Suprapubic skin (tissue), 4 donors: ENCODE measurements at regions not wholly inside any gene's neighbourhood (a gene's known extent, or its start where the extent isn't known, plus 50 kb on each side); places are given as distances from the start of the nearest gene placed in this dataset.

Experiments
- DNase-seq, 2 donors: peaks; one replicate each; pipeline ENCODE4 v3.0.0-alpha.2; 2019; ENCODE audit warnings: low spot score in 2 of 2
- H3K27ac ChIP-seq: fragments of 200-600 bp; sonication (generic); one replicate; pipeline ENCODE4 v1.5.1; 2019
- H3K27me3 ChIP-seq: fragments of 200-600 bp; sonication (generic); one replicate; pipeline ENCODE4 v1.5.1; 2019
- H3K36me3 ChIP-seq: fragments of 200-600 bp; sonication (generic); one replicate; pipeline ENCODE4 v1.5.1; 2019
- H3K4me1 ChIP-seq: fragments of 200-600 bp; sonication (generic); one replicate; pipeline ENCODE4 v1.5.1; 2019
- H3K4me3 ChIP-seq: fragments of 200-600 bp; sonication (generic); one replicate; pipeline ENCODE4 v1.5.1; 2019; ENCODE audit warnings: mild to moderate bottlenecking
- H3K9me3 ChIP-seq: fragments of 200-600 bp; sonication (generic); one replicate; pipeline ENCODE4 v1.5.1; 2019
- CTCF ChIP-seq, 2 donors: fragments of 200-600 bp in 1 of 2; fragments of 450-650 bp in 1 of 2; sonication (generic) in 1 of 2; IDR thresholded peaks; one replicate each; pipeline ENCODE4 v1.5.1; 2016 to 2019; ENCODE audit warnings: antibody characterized with exemption in 2 of 2, mild to moderate bottlenecking in 1 of 2, moderate library complexity in 1 of 2
- EP300 ChIP-seq: sonication (generic); formaldehyde crosslinking; IDR thresholded peaks from one replicate; pipeline ENCODE4 v1.6.1; 2017; ENCODE audit warnings: antibody characterized with exemption
- POLR2A ChIP-seq, 2 donors: fragments of 450-650 bp; IDR thresholded peaks; one replicate each; pipeline ENCODE4 v1.6.1; 2017; ENCODE audit warnings: antibody characterized with exemption in 2 of 2, mild to moderate bottlenecking in 2 of 2, moderate library complexity in 2 of 2
- POLR2AphosphoS5 ChIP-seq, 3 donors: sonication (generic); formaldehyde crosslinking; IDR thresholded peaks; one replicate each; pipeline ENCODE4 v1.6.1; 2017; ENCODE audit warnings: antibody characterized with exemption in 3 of 3
- WGBS: methylation state at CpG from one replicate; pipeline ENCODE4 v1.1.5; 2018; 5-methylcytosine and 5-hydroxymethylcytosine counted together

GRCh38 chr14:62614122-62614521 is 431.1 kb downstream of the KCNH5 start:
- DNase-seq = no peak
- H3K9me3 ChIP-seq = no peaks in the 10 kb centered on the region
- no peak for TF ChIP-seq POLR2A (IDR thresholded peaks at IDR 0.05)
- no peak for TF ChIP-seq CTCF (IDR thresholded peaks at IDR 0.05)
- TF ChIP-seq POLR2AphosphoS5 (IDR thresholded peaks at IDR 0.05) = no peak
- no peak for TF ChIP-seq EP300
- no peak overlapping the region for H3K27ac ChIP-seq
- H3K27me3 ChIP-seq = no peaks in the 10 kb centered on the region
- 5% methylated on average over 3 of the region's 3 CpGs for WGBS
- no peak overlapping the region for H3K4me3 ChIP-seq
- no peaks in the 10 kb centered on the region for H3K4me1 ChIP-seq
- H3K36me3 ChIP-seq = no peaks in the 10 kb centered on the region

GRCh38 chr14:62616668-62617067 is 428.6 kb downstream of the KCNH5 start:
- Histone ChIP-seq H3K4me1 (no peaks in the 10 kb centered on the region), H3K27me3 (no peaks in the 10 kb centered on the region), H3K9me3 (no peaks in the 10 kb centered on the region), H3K36me3 (no peaks in the 10 kb centered on the region), H3K4me3 (no peak overlapping the region), H3K27ac (no peak overlapping the region)
- no peak for DNase-seq
- TF ChIP-seq EP300 (no peak), POLR2AphosphoS5 (IDR thresholded peaks at IDR 0.05) (no peak), POLR2A (IDR thresholded peaks at IDR 0.05) (no peak), CTCF (IDR thresholded peaks at IDR 0.05) (no peak)
- 79% methylated on average over 4 of the region's 4 CpGs for WGBS

GRCh38 chr14:62626416-62626815 is 418.8 kb downstream of the KCNH5 start:
- H3K27me3 ChIP-seq = no peaks in the 10 kb centered on the region
- 75% methylated on average over 5 of the region's 5 CpGs for WGBS
- no peaks in the 10 kb centered on the region for H3K9me3 ChIP-seq
- no peak overlapping the region for H3K4me3 ChIP-seq
- no peaks in the 10 kb centered on the region for H3K4me1 ChIP-seq
- no peak for DNase-seq
- no peaks in the 10 kb centered on the region for H3K36me3 ChIP-seq
- H3K27ac ChIP-seq = no peak overlapping the region
- TF ChIP-seq POLR2A (IDR thresholded peaks at IDR 0.05) = no peak

DNA sequence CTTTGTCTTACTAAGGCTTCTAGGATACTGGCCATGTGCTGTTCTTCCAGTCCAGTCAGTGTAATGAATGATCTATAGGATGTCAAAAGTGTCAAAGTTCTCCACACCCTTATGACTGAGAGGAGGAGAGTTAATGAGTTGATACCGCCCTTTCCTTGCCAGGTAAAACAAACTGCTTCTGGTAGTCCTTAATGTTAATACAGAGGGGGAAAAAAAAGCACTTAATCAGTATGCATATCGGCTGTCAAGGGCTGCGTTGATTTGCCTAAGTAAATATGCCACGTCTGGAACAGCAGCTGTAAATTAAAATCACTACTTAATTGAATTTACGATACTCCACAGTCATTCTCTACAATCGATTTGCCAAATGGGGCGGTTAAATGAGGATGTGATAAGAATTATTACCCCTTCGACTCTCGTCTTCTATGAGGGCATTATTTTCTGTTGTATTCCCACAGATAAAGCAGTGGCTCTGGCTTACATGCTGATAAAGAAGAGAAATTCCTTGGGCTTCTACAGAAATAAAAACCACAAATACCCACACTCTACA is 416.0 kb downstream of the KCNH5 start:
- Histone ChIP-seq H3K27ac (no peak overlapping the region), H3K4me1 (no peaks in the 10 kb centered on the region), H3K4me3 (no peak overlapping the region), H3K36me3 (no peaks in the 10 kb centered on the region), H3K27me3 (no peaks in the 10 kb centered on the region), H3K9me3 (no peaks in the 10 kb centered on the region)
- no peak for DNase-seq
- no peak for TF ChIP-seq POLR2A (IDR thresholded peaks at IDR 0.05)
- TF ChIP-seq POLR2AphosphoS5 (IDR thresholded peaks at IDR 0.05) = no peak
- TF ChIP-seq EP300 = no peak
- TF ChIP-seq CTCF (IDR thresholded peaks at IDR 0.05) = no peak
- WGBS = 69% methylated on average over 9 of the region's 9 CpGs

- WGBS = 46% methylated on average over 3 of the region's 3 CpGs
- H3K9me3 ChIP-seq = peaks cover 1% of the 10 kb centered on the region
- no peaks in the 10 kb centered on the region for H3K4me1 ChIP-seq
- no peak overlapping the region for H3K4me3 ChIP-seq
- H3K27ac ChIP-seq = no peak overlapping the region
- DNase-seq = no peak
- no peaks in the 10 kb centered on the region for H3K27me3 ChIP-seq
- H3K36me3 ChIP-seq = no peaks in the 10 kb centered on the region
- TF ChIP-seq POLR2A (IDR thresholded peaks at IDR 0.05) = no peak
- no peak for TF ChIP-seq EP300
- no peak for TF ChIP-seq POLR2AphosphoS5 (IDR thresholded peaks at IDR 0.05)
Measured at GRCh38 chr14:62631176-62631575, 414.1 kb downstream of the KCNH5 start.

DNA sequence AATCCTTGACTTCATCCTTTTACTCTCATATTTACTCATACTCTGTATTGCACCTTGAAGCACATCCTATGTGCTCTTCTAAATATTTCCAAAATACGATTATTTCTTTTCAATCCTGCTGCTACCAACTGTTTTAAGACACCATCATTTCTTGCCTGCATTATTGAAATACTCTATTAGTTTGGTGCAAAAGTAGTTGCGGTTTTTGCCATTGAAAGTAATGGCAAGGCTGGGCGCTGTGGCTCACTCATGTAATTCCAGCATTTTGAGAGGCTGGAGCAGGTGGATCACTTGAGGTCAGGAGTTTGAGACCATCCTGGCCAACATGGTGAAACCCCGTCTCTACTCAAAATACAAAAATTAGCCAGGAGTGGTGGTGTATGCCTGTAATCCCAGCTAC is 412.5 kb downstream of the KCNH5 start:
- no peaks in the 10 kb centered on the region for H3K36me3 ChIP-seq
- 96% methylated on average over 4 of the region's 4 CpGs for WGBS
- H3K27me3 ChIP-seq = no peaks in the 10 kb centered on the region
- H3K9me3 ChIP-seq = peaks cover 3% of the 10 kb centered on the region
- DNase-seq = no peak
- no peak overlapping the region for H3K27ac ChIP-seq
- H3K4me3 ChIP-seq = no peak overlapping the region
- TF ChIP-seq POLR2AphosphoS5 (IDR thresholded peaks at IDR 0.05) (no peak), EP300 (no peak), POLR2A (IDR thresholded peaks at IDR 0.05) (no peak), CTCF (IDR thresholded peaks at IDR 0.05) (no peak)
- H3K4me1 ChIP-seq = no peaks in the 10 kb centered on the region
